MM.1S (cell line): ENCODE measurements at regions not wholly inside any gene's neighbourhood (a gene's known extent, or its start where the extent isn't known, plus 50 kb on each side); places are given as distances from the start of the nearest gene placed in this dataset.

Experiments
- DNase-seq: peaks from one replicate; pipeline ENCODE4 v3.0.0-alpha.2; 2015
- H2AFZ ChIP-seq: fragments of 300-600 bp; sonication (generic); 2 replicates; pipeline ENCODE4 v1.6.0; 2016; ENCODE audit warnings: antibody characterized with exemption, low read length
- H3F3A ChIP-seq: fragments of 300-600 bp; sonication (generic); 2 replicates; pipeline ENCODE4 v1.6.1; 2016; ENCODE audit warnings: mild to moderate bottlenecking, antibody characterized with exemption, low read length, moderate library complexity, mixed read lengths; ENCODE audit not compliant: insufficient read depth
- H3K27ac ChIP-seq: fragments of 300-600 bp; sonication (generic); 2 replicates; pipeline ENCODE4 v1.5.1; 2016; ENCODE audit warnings: mild to moderate bottlenecking, low read length
- H3K27me3 ChIP-seq: fragments of 300-600 bp; sonication (generic); replicated peaks from 2 replicates; pipeline ENCODE4 v1.6.0; 2016; ENCODE audit warnings: low read length; ENCODE audit not compliant: insufficient read depth
- H3K36me3 ChIP-seq: fragments of 300-600 bp; sonication (generic); replicated peaks from 2 replicates; pipeline ENCODE4 v1.6.1; 2016; ENCODE audit warnings: mild to moderate bottlenecking, low read length, mixed read lengths; ENCODE audit not compliant: insufficient read depth
- H3K4me1 ChIP-seq: fragments of 300-600 bp; sonication (generic); 2 replicates; pipeline ENCODE4 v1.6.1; 2016; ENCODE audit warnings: low read length, mixed read lengths
- H3K4me2 ChIP-seq: fragments of 300-600 bp; sonication (generic); 2 replicates; pipeline ENCODE4 v1.6.0; 2016; ENCODE audit warnings: low read depth, low read length
- H3K4me3 ChIP-seq: fragments of 300-600 bp; sonication (generic); 2 replicates; pipeline ENCODE4 v1.5.1; 2016; ENCODE audit warnings: low read length, mixed read lengths
- H3K79me2 ChIP-seq: fragments of 300-600 bp; sonication (generic); 2 replicates; pipeline ENCODE4 v1.6.1; 2016; ENCODE audit warnings: mixed run types, low read length, mixed read lengths
- H3K9ac ChIP-seq: fragments of 300-600 bp; sonication (generic); 2 replicates; pipeline ENCODE4 v1.6.1; 2016; ENCODE audit warnings: low read length, mixed read lengths
- H3K9me2 ChIP-seq: fragments of 300-600 bp; sonication (generic); replicated peaks from 2 replicates; pipeline ENCODE4 v1.6.1; 2016; ENCODE audit warnings: mild to moderate bottlenecking, low read length, mixed read lengths; ENCODE audit not compliant: insufficient read depth
- H3K9me3 ChIP-seq: fragments of 300-600 bp; sonication (generic); replicated peaks from 2 replicates; pipeline ENCODE4 v1.6.1; 2016; ENCODE audit warnings: mild to moderate bottlenecking, low read length, mixed read lengths; ENCODE audit not compliant: insufficient read depth
- H4K20me1 ChIP-seq: fragments of 300-600 bp; sonication (generic); 2 replicates; pipeline ENCODE4 v1.6.1; 2016; ENCODE audit warnings: mild to moderate bottlenecking, low read length, moderate library complexity, mixed read lengths; ENCODE audit not compliant: insufficient read depth
- CTCF ChIP-seq: fragments of 300-600 bp; sonication (generic); IDR thresholded peaks from 2 replicates; pipeline ENCODE4 v1.5.1; 2016; ENCODE audit warnings: antibody characterized with exemption, low read length, mixed read lengths
- EZH2 ChIP-seq: fragments of 300-600 bp; sonication (generic); optimal IDR thresholded peaks from 2 replicates; pipeline ENCODE3; 2017; ENCODE audit warnings: low read depth, mild to moderate bottlenecking, antibody characterized with exemption, low read length, mixed read lengths
- EZH2phosphoT487 ChIP-seq: fragments of 300-600 bp; sonication (generic); IDR thresholded peaks from 2 replicates; pipeline ENCODE4 v1.6.1; 2018; ENCODE audit warnings: antibody characterized with exemption, low read length

- Histone ChIP-seq H2AFZ (no peak overlapping the region), H3K4me2 (no peak overlapping the region), H3K4me3 (no peak overlapping the region), H4K20me1 (no peaks in the 10 kb centered on the region), H3K79me2 (no peaks in the 10 kb centered on the region), H3K9ac (no peak overlapping the region), H3K9me3 (no peaks in the 10 kb centered on the region), H3K4me1 (no peaks in the 10 kb centered on the region), H3K36me3 (no peaks in the 10 kb centered on the region), H3K27me3 (no peaks in the 10 kb centered on the region), H3F3A (no peaks in the 10 kb centered on the region), H3K9me2 (no peaks in the 10 kb centered on the region), H3K27ac (no peak overlapping the region)
- TF ChIP-seq EZH2phosphoT487 (no peak), EZH2 (no peak), CTCF (no peak)
- DNase-seq = no peak
Measured at GRCh38 chr2:107585851-107586250, 240.8 kb upstream of the RGPD4 start.

- H3K27ac ChIP-seq = no peak overlapping the region
- no peaks in the 10 kb centered on the region for H4K20me1 ChIP-seq
- no peaks in the 10 kb centered on the region for H3K9me3 ChIP-seq
- H3K4me1 ChIP-seq = no peaks in the 10 kb centered on the region
- no peaks in the 10 kb centered on the region for H3F3A ChIP-seq
- no peaks in the 10 kb centered on the region for H3K27me3 ChIP-seq
- no peak overlapping the region for H2AFZ ChIP-seq
- H3K4me3 ChIP-seq = no peak overlapping the region
- no peak for DNase-seq
- TF ChIP-seq EZH2 = no peak
- no peak for TF ChIP-seq CTCF
- no peak for TF ChIP-seq EZH2phosphoT487
- H3K79me2 ChIP-seq = no peaks in the 10 kb centered on the region
- H3K9ac ChIP-seq = no peak overlapping the region
- no peak overlapping the region for H3K4me2 ChIP-seq
- H3K9me2 ChIP-seq = no peaks in the 10 kb centered on the region
- no peaks in the 10 kb centered on the region for H3K36me3 ChIP-seq
Measured at GRCh38 chr2:107588181-107588580, 238.5 kb upstream of the RGPD4 start.

GRCh38 chr2:107589079-107589491, 237.6 kb upstream of the RGPD4 start:
- Histone ChIP-seq H3K36me3 (no peaks in the 10 kb centered on the region), H3K4me3 (no peak overlapping the region), H3K79me2 (no peaks in the 10 kb centered on the region), H3K4me1 (no peaks in the 10 kb centered on the region), H4K20me1 (no peaks in the 10 kb centered on the region), H3K27ac (no peak overlapping the region), H3K4me2 (no peak overlapping the region), H3F3A (no peaks in the 10 kb centered on the region), H3K9me2 (no peaks in the 10 kb centered on the region), H3K9me3 (no peaks in the 10 kb centered on the region), H3K27me3 (no peaks in the 10 kb centered on the region), H2AFZ (no peak overlapping the region), H3K9ac (no peak overlapping the region)
- no peak for TF ChIP-seq EZH2
- no peak for TF ChIP-seq CTCF
- no peak for TF ChIP-seq EZH2phosphoT487
- DNase-seq = no peak
